HEK293 (cell line): ENCODE measurements at regions not wholly inside any gene's neighbourhood (a gene's known extent, or its start where the extent isn't known, plus 50 kb on each side); places are given as distances from the start of the nearest gene placed in this dataset.

Experiments used
- ZBTB7A ChIP-seq: fragments of 450-650 bp; formaldehyde crosslinking; IDR thresholded peaks from 2 replicates; pipeline ENCODE4 v1.5.1; 2016; ENCODE audit warnings: low read depth, missing biosample characterization, missing genetic modification characterization
- ZBTB8A ChIP-seq: fragments of 450-650 bp; formaldehyde crosslinking; IDR thresholded peaks from 2 replicates; pipeline ENCODE4 v1.5.1; 2016; ENCODE audit warnings: missing biosample characterization, missing genetic modification characterization
- ZNF76 ChIP-seq: fragments of 450-650 bp; formaldehyde crosslinking; IDR thresholded peaks from 2 replicates; pipeline ENCODE4; 2016; ENCODE audit warnings: low read depth, missing biosample characterization, missing genetic modification characterization, borderline replicate concordance
- ZNF768 ChIP-seq: fragments of 450-650 bp; formaldehyde crosslinking; IDR thresholded peaks from 2 replicates; pipeline ENCODE4 v1.5.1; 2018; ENCODE audit warnings: missing biosample characterization, mild to moderate bottlenecking, missing genetic modification characterization
- ZNF791 ChIP-seq: fragments of 450-650 bp; formaldehyde crosslinking; IDR thresholded peaks from 2 replicates; pipeline ENCODE4 v1.5.1; 2016; ENCODE audit warnings: missing biosample characterization, missing genetic modification characterization
- TF ChIP-seq, protein P1 (sequence below): fragments of 450-650 bp; formaldehyde crosslinking; IDR thresholded peaks from 2 replicates; pipeline ENCODE4 v1.5.1; 2016; ENCODE audit warnings: missing biosample characterization, missing genetic modification characterization

DNA sequence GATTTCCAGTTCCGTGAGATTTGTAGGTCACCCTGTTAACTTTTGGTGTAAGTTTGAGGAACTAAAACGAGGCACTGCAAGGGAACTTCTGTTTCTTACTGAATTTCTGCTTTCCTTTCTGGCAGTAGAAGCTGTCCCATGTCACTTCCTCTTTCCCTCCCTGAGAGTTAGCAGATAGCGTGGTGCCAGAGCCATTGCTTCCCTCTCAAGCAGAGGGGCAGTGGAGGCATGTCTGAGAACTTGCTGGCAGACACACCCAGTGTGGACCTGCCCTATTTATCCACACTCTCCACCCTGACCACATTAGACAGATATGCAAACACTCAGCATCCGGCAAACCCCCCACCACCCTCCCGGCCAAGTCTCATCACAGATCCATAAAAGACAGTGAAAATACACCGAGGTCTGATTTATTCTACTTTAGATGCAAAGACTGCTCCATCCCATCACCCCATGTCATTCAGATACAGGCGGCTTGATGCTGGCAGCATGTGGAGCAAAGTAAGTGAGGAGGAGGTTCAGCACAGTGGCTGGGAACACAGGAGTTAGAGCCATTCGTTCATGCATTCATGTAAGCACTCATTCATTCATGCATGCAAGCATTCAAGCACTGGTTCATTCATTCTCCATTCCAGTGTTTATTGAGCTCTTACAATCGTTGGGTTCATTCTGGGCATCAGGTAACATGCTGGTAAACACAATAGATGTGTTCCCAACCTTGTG lies 324.7 kb downstream of the SHQ1 start:
- TF ChIP-seq ZBTB7A (tag by site-specific recombination) (no peak), ZNF768 (tag by site-specific recombination) (no peak), ZNF76 (tag by site-specific recombination) (no peak), ZBTB8A (no peak), ZNF791 (tag by site-specific recombination) (no peak)
- TF ChIP-seq, protein P1, sequence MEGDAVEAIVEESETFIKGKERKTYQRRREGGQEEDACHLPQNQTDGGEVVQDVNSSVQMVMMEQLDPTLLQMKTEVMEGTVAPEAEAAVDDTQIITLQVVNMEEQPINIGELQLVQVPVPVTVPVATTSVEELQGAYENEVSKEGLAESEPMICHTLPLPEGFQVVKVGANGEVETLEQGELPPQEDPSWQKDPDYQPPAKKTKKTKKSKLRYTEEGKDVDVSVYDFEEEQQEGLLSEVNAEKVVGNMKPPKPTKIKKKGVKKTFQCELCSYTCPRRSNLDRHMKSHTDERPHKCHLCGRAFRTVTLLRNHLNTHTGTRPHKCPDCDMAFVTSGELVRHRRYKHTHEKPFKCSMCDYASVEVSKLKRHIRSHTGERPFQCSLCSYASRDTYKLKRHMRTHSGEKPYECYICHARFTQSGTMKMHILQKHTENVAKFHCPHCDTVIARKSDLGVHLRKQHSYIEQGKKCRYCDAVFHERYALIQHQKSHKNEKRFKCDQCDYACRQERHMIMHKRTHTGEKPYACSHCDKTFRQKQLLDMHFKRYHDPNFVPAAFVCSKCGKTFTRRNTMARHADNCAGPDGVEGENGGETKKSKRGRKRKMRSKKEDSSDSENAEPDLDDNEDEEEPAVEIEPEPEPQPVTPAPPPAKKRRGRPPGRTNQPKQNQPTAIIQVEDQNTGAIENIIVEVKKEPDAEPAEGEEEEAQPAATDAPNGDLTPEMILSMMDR (tag by site-specific recombination): no peak
